ENCODE measurements at regions not wholly inside any gene's neighbourhood (a gene's known extent, or its start where the extent isn't known, plus 50 kb on each side); places are given as distances from the start of the nearest gene placed in this dataset.

- TF ChIP-seq RUNX3 (IDR thresholded peaks at IDR 0.05; ENCODE audit: low read length) (peak; percentile 63), SIN3A (IDR thresholded peaks at IDR 0.05; ENCODE audit: low read depth, low read length) (no peak), MTA2 (IDR thresholded peaks at IDR 0.05; ENCODE audit: low read depth) (peak; percentile 66; the same call in 1 of the 2 replicates), MEF2A (IDR thresholded peaks at IDR 0.05; ENCODE audit: insufficient read depth, low read depth, low read length) (no peak), MTA3 (IDR thresholded peaks at IDR 0.05; ENCODE audit: borderline replicate concordance, low read length) (no peak), STAT1 (conservative IDR thresholded peaks at IDR 0.05) (no peak), ZNF592 (IDR thresholded peaks at IDR 0.05) (no peak), IRF3 (IDR thresholded peaks at IDR 0.05) (no peak), GATAD2B (conservative IDR thresholded peaks at IDR 0.05; ENCODE audit: low read depth) (no peak), MEF2B (IDR thresholded peaks at IDR 0.05; ENCODE audit: partially characterized antibody, poor library complexity, severe bottlenecking) (no peak), CHD4 (IDR thresholded peaks at IDR 0.05) (no peak), BMI1 (IDR thresholded peaks at IDR 0.05; ENCODE audit: borderline replicate concordance) (no peak), E4F1 (IDR thresholded peaks at IDR 0.05; ENCODE audit: borderline replicate concordance, partially characterized antibody) (no peak), RFX5 (IDR thresholded peaks at IDR 0.05; ENCODE audit: low read depth, low read length) (no peak)
- TF ChIP-seq, protein P1, sequence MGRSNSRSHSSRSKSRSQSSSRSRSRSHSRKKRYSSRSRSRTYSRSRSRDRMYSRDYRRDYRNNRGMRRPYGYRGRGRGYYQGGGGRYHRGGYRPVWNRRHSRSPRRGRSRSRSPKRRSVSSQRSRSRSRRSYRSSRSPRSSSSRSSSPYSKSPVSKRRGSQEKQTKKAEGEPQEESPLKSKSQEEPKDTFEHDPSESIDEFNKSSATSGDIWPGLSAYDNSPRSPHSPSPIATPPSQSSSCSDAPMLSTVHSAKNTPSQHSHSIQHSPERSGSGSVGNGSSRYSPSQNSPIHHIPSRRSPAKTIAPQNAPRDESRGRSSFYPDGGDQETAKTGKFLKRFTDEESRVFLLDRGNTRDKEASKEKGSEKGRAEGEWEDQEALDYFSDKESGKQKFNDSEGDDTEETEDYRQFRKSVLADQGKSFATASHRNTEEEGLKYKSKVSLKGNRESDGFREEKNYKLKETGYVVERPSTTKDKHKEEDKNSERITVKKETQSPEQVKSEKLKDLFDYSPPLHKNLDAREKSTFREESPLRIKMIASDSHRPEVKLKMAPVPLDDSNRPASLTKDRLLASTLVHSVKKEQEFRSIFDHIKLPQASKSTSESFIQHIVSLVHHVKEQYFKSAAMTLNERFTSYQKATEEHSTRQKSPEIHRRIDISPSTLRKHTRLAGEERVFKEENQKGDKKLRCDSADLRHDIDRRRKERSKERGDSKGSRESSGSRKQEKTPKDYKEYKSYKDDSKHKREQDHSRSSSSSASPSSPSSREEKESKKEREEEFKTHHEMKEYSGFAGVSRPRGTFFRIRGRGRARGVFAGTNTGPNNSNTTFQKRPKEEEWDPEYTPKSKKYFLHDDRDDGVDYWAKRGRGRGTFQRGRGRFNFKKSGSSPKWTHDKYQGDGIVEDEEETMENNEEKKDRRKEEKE (IDR thresholded peaks at IDR 0.05) = no peak
- TF ChIP-seq, protein P2, sequence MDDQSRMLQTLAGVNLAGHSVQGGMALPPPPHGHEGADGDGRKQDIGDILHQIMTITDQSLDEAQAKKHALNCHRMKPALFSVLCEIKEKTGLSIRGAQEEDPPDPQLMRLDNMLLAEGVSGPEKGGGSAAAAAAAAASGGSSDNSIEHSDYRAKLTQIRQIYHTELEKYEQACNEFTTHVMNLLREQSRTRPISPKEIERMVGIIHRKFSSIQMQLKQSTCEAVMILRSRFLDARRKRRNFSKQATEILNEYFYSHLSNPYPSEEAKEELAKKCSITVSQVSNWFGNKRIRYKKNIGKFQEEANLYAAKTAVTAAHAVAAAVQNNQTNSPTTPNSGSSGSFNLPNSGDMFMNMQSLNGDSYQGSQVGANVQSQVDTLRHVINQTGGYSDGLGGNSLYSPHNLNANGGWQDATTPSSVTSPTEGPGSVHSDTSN (IDR thresholded peaks at IDR 0.05; ENCODE audit: insufficient replicate concordance, low read depth, low read length) = no peak
Observed at GRCh38 chr7:20267482-20267881, 50.3 kb upstream of the MACC1 start (continued).
